HG03558 (cell line): ENCODE measurements at regions not wholly inside any gene's neighbourhood (a gene's known extent, or its start where the extent isn't known, plus 50 kb on each side); places are given as distances from the start of the nearest gene placed in this dataset.
"Not testable (repeated sequence)": the region's sequence is repeated elsewhere in the genome, so short reads cannot be mapped to it uniquely, and the experiment has no call there.

ENCODE experiments used
- ATAC-seq: cut with Tn5 transposase; IDR thresholded peaks from one replicate; pipeline ENCODE4 v1.9.1; 2021; ENCODE audit warnings: moderate number of reproducible peaks; ENCODE audit not compliant: unreplicated experiment; ENCODE audit errors: extremely low read depth

GRCh38 chr1:148285946-148286345 lies 133.9 kb upstream of the NBPF11 start:
- not testable (repeated sequence) for ATAC-seq

GRCh38 chr1:148280831-148281572 lies 128.9 kb upstream of the NBPF11 start:
- ATAC-seq: not testable (repeated sequence)

DNA sequence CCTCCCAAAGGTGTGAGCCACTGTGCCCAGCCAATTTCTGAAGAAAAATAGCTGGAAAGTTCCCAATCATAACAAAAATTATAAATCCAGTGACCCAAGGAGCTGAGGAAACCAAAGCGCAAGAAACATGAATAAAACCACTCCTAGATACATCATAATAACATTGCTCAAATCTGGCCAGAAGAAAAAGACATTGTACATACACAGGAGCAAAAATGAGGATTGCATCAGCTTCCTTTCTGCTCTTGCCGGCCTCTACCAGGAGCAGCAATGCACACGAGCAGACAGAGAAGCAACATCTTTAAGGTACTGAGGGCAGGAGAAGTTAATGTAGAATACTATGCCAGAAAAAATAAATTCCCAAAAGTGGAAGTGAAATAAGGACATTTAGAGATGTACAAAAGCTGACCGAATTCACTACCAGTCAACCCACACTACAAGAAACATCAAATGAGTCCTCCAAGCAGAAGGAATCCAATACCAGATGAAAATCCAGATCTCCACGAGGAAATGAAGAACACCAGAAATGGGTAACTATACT lies 127.0 kb upstream of the NBPF11 start:
- not testable (repeated sequence) for ATAC-seq

GRCh38 chr1:148277865-148278279 lies 125.8 kb upstream of the NBPF11 start:
- not testable (repeated sequence) for ATAC-seq

DNA sequence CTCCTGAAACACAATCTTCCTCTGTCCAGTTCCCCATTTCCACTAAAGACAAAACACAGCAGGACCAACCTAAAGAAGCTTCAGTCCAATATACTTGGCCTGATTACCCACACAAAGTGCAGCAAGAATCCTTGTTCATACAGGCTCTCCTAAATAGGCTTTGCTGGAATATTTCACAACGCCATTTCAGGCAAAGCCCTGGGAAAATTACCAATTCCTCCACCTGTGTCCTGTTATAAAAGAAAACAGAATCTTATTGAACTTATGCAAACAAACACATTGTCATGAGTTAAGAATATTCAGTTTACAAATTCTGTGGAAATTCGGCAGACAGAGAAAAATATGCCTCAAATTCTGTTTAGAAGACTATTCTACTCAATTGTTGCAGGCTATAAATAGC lies 115.0 kb upstream of the NBPF11 start:
- ATAC-seq: not testable (repeated sequence)

DNA sequence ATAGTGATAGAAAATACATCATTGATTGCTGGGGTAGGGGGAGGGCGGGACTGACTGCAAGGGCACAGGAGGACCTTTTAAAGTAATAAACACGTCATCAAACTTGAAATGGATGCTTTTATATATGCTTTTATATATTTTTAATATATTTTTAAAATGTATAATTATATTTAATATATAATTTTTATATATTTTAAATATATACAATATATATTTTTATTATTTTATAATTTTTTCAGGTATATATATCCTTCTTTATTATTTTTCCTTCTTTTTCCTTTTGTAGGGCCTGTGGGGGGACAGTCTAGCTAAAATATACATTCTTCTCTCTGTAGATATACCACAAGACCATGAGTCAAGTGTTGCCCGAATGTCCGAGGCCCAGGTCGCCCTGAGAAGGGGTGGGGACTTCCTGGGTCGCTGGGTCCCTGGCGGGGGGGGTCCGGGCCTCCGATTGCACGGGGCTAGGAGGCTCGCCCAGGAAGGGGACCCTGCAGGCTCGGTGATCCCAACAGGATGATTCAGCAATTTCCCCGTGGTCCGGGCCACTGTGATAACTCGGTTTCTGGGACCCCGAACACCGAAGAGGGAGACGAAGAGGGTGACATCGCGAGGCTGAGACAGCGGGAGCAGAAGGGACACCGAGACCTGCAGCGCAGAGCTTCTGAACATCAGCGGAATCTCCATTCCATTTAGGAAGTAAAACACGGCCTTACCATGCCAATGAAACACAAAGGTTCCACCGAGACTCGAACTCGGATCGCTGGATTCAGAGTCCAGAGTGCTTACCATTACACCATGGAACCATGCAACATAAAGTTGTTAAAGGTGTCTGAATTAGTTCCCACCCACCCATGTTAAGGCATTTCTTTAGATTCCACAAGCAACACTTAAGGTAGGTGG lies 112.5 kb upstream of the NBPF11 start:
- ATAC-seq: no peak

DNA sequence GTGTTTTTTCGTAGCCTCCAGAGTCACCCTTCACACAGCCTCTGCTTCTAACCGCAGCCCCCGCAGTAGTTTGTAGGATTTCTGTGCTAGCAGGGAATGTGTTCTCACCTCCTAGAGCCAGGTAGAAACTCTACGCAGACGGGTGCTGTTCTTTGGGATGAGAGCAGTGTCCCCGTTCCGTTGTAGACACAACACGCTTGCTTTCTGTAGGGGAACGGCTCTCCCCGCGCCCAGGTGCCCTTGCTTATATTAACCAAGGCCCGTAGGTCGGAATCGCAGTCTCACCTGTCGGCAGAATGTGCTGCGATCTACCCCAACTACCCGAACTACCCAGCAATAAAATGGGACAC lies 111.8 kb upstream of the NBPF11 start:
- no peak for ATAC-seq

DNA sequence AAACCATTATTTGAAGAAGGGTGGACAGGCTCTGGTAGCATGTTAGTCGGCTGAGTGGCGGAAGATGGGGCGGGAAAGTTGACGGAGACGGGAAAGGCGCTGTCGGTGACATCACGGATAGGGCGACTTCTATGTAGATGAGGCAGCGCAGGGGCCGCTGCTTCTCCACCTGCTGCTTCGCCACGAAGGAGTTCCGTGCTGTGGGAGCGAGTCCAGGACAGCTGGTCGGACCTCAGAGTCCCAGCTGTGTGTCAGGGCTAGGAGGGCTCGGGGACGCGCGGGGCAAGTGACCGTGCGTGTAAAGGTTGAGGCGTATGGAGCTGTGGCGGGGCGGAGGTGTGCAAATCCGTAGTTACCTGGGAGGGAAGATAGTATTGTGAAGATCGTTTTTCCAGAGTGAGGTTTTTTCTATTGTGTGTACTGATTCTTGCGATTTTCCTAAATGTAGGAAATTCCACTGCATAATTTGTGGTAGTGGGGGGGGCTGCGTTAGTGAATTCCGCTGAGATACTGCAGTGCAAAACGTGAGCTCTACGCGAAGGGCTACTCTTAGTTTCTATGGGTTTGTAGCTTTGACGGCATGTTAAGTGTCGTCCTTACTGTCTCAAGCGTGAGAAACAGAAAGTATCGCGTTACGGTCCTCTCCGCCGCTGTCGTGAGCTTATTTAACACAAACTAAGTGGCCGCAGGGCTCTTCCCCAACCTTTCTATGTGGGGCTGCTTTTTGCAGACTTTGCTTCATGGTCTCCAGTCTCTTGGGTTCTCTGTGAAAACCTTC lies 111.2 kb upstream of the NBPF11 start:
- no peak for ATAC-seq

DNA sequence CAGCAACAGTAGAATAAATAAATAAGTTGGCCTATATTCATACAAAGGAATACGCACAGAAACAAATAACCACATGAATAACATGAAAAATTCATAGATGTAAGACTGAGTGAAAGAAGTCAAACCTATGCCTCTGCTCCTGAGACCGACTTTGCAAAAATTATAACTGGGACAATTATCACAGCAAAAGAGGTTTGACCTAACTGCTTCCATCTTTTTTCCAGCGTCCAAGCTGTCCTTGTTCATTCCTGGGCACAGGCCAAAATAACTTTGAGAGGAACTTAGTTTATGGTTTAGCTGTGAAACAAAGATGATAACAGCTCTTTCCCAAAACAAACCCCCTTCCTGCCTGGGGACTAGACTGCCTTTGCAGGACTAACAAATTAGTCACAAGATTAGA lies 109.6 kb upstream of the NBPF11 start:
- not testable (repeated sequence) for ATAC-seq

DNA sequence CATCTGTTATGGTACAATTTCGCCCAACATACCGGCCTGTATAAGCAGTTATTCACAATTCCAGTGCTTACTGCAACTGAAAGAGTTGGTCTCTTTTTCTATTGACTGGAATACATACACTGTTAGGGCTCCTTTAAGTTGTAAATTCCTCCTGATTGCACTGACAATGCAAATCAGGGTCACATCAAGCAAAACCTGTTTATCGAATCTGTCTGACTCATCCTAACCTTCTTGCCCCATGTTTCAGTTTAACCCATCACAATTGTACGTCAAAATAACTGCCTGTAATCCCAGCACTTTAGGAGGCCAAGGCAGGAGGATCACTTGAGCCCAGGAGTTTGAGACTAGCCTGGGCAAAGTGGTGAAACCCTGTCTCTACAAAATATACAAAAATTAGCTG lies 105.8 kb upstream of the NBPF11 start:
- not testable (repeated sequence) for ATAC-seq

DNA sequence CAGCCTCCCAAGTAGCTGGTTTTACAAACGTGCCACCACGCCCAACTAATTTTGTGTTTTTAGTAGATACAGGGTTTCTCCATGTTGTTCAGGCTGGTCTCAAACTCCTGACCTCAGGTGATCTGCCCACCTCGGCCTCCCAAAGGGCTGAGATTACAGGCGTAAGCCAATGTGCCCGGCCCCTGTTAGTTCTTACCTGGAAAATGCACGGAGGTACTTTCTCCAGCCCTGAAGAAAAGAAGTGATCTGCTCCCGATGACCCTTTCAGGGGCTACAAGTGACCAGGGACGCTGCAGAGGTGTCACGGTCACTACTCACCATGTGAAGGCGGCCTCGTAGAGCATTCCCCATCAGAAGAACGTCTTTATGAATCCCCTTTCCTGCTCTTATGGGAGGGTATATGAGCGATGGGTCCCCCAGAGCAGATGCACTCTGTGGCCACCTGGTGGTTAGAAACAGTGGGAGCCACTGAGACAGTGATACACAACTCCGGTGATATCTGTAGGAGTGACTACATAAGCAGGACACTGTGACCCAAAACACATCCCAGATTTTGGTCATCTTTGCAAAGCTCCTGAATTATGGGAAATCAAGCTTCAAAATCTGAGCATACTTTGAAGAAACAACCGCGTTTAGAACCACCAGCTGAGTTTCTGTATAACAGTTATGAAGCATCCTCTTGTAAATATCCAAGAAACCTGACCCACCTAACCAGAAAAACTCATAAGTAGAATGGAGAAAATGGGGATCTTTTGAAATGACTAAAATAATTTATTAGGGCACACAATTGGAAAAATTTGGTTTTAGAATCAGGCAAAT lies 102.7 kb upstream of the NBPF11 start:
- not testable (repeated sequence) for ATAC-seq

DNA sequence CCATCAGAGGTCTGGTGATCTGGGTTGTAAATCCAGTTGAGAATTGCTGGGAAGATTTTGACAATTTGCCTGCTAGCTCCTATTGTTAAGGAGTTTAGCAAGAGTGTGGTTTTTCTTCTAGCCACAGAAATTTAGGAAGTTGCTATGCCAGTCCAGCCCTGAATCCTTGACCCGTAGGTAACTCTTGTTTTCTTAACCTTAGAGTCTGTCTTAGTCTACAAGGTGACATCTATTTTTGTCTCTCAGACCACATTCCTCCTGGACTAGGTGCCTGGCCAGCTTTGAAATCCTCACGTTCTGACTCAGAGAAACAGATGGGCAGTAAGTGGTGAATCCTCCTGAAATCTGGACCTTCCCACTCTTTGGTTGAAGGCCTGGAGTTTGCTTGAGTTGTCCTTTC lies 101.7 kb upstream of the NBPF11 start:
- not testable (repeated sequence) for ATAC-seq

DNA sequence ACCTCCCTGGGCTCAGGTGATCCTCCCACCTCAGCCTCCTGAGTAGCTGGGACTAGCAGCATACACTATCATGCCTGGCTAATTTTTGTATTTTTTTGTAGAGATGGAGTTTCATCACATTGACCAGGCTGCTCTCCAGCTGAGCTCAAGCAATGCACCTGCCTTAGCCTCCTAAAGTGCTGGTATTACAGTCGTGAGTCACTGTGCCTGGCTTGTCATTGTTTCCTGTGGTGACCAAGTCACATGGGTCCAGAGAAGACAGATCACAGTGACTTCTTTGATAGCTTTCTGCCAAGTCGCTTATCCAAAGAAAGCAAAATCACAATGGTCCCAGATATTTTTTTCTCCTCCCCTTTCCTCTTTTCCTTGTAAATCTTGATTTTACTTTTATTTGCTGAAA lies 96.7 kb upstream of the NBPF11 start:
- not testable (repeated sequence) for ATAC-seq

- ATAC-seq: not testable (repeated sequence)
Observed at GRCh38 chr1:148246258-148246861, 94.3 kb upstream of the NBPF11 start.

DNA sequence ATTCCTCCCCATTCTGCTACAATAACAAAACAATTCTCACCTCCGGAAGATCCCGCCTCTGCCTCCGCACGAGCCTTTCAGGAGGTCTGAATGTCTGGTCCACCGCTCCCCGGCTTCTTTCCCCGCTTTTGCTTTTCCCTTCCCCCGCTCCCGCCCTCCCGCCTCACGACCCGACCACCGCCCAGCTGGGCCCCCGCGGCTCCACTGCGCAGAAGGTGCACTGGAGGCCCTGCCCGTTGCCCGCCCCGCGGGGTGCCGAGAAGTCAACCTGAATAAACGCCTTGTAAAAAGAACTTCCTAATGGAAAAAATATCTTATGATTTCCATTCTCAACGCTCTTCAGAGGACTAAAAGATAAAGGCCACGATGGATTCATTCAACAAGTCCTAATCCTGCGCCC lies 93.8 kb upstream of the NBPF11 start:
- not testable (repeated sequence) for ATAC-seq

GRCh38 chr1:148245443-148245842 lies 93.4 kb upstream of the NBPF11 start:
- ATAC-seq: not testable (repeated sequence)

DNA sequence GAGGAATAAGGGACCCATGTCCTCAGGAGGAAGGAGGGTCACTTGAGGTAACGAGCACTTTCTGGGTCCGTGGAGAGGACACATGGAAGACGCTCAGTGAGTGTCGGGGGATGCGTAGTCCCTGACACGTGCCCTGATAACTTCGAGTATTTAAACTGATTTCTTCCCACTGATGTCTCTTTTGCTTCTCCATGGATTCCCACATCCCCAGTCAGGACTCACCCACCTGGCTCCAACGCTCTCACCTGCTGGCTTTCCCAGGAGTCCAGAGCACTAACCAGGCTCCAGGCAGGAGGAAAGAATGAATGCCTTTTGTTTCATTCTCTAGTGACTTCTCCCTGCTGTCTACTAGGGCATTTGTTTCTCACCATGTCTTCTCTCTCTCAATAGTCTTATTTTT lies 81.2 kb upstream of the NBPF11 start:
- not testable (repeated sequence) for ATAC-seq

DNA sequence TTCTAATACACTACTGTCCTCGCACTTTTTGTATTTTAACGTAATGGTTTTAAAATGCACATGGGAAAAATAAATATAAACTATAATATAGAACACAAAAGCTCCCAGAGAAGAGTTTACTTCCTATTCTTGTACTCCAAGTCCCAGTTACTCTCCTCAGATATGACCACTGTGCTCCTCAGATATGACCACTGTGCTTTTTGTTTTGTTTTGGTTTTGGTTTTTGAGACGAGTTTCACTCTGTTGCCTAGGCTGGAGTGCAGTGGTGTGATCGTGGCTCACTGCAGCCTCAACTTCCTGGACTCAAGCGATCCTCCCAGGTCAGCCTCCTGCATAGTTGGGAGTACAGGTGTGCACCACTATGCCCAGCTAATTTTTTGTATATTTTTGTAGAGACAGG lies 76.8 kb upstream of the NBPF11 start:
- not testable (repeated sequence) for ATAC-seq
